ENCODE measurements at regions not wholly inside any gene's neighbourhood (a gene's known extent, or its start where the extent isn't known, plus 50 kb on each side); places are given as distances from the start of the nearest gene placed in this dataset.

DNA sequence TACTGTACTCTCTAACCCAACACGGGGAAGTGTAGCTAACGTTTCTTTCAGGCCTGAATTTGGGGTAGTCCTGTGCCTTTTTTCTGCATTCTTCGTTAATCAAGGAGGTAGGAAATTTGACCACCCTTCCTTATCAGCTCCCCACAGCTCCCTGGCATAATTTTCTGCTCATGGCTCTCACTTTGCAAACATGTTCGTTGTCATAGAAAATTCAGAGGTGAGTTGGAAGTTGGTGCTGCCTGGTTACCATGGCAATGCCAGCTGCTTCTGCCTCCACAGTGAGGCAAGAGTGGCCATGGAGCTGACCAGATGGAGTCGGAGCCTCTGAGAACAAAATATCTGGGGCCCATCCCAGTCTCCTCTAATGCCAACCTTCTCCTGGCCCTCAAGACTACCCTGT, 116.6 kb upstream of the BOD1 start:
- Histone ChIP-seq H3K27ac (no peak overlapping the region), H3K36me3 (no peaks in the 10 kb centered on the region), H3K4me3 (no peak overlapping the region), H3K27me3 (no peaks in the 10 kb centered on the region), H3K4me1 (no peaks in the 10 kb centered on the region), H3K9me3 (no peaks in the 10 kb centered on the region)
- TF ChIP-seq POLR2A (IDR thresholded peaks at IDR 0.05): no peak
- TF ChIP-seq, protein P1, sequence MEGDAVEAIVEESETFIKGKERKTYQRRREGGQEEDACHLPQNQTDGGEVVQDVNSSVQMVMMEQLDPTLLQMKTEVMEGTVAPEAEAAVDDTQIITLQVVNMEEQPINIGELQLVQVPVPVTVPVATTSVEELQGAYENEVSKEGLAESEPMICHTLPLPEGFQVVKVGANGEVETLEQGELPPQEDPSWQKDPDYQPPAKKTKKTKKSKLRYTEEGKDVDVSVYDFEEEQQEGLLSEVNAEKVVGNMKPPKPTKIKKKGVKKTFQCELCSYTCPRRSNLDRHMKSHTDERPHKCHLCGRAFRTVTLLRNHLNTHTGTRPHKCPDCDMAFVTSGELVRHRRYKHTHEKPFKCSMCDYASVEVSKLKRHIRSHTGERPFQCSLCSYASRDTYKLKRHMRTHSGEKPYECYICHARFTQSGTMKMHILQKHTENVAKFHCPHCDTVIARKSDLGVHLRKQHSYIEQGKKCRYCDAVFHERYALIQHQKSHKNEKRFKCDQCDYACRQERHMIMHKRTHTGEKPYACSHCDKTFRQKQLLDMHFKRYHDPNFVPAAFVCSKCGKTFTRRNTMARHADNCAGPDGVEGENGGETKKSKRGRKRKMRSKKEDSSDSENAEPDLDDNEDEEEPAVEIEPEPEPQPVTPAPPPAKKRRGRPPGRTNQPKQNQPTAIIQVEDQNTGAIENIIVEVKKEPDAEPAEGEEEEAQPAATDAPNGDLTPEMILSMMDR (IDR thresholded peaks at IDR 0.05): no peak
- intact Hi-C loops (cut with DNase I; ENCODE audit: low total_unique reads): no loop called here
- DNase-seq: no peak

GRCh38 chr5:173733425-173733824, 117.0 kb upstream of the BOD1 start:
- Histone ChIP-seq H3K4me3 (no peak overlapping the region), H3K9me3 (no peaks in the 10 kb centered on the region), H3K27ac (no peak overlapping the region), H3K4me1 (no peaks in the 10 kb centered on the region), H3K36me3 (no peaks in the 10 kb centered on the region), H3K27me3 (no peaks in the 10 kb centered on the region)
- DNase-seq: no peak
- TF ChIP-seq, protein P1 (IDR thresholded peaks at IDR 0.05): no peak
- no peak for TF ChIP-seq POLR2A (IDR thresholded peaks at IDR 0.05)
- intact Hi-C loops (cut with DNase I; ENCODE audit: low total_unique reads): no loop called here

DNA sequence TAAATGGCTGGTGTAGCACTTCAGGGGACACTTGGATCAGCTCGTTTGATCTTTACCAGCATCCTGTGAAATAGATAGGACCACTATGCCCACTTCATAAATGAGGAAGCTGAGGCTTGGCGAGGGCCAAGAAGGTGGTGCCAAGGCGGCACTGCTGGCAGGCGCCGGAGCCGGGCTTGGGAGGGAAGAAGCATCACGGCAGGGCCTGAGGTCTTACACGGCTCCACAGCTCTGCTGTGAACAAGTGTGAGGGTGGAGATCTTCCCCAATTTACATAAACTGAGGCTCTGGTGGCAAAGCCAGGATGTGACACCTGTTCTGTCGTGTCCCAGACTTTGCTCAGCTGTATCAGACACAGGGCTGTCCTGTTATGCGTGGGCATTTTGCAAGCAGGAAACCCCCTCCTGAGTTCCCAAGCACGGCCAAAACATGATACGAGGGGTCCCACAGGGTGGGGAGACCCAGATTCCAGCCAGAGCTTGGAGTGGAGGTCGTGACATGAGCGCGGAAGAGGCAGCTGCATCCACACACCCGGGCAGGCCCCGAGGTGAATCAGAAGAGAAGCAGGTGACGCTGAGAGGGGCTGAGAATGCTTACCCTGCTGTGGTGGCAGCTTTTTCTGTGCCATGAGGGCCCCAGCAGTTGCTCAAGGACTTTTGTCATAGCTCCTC, 117.5 kb upstream of the BOD1 start:
- intact Hi-C loops (cut with DNase I; ENCODE audit: low total_unique reads): no loop called here
- no peaks in the 10 kb centered on the region for H3K9me3 ChIP-seq
- no peaks in the 10 kb centered on the region for H3K36me3 ChIP-seq
- H3K4me1 ChIP-seq: no peaks in the 10 kb centered on the region
- DNase-seq: no peak
- no peaks in the 10 kb centered on the region for H3K27me3 ChIP-seq
- no peak overlapping the region for H3K4me3 ChIP-seq
- no peak overlapping the region for H3K27ac ChIP-seq
- TF ChIP-seq, protein P1 (IDR thresholded peaks at IDR 0.05): no peak
- TF ChIP-seq POLR2A (IDR thresholded peaks at IDR 0.05): no peak

- DNase-seq: no peak
- intact Hi-C loops (cut with DNase I; ENCODE audit: low total_unique reads): no loop called here
- no peaks in the 10 kb centered on the region for H3K9me3 ChIP-seq
- TF ChIP-seq POLR2A (IDR thresholded peaks at IDR 0.05): no peak
- H3K4me1 ChIP-seq: no peaks in the 10 kb centered on the region
- no peak overlapping the region for H3K4me3 ChIP-seq
- no peaks in the 10 kb centered on the region for H3K36me3 ChIP-seq
- no peak overlapping the region for H3K27ac ChIP-seq
- no peaks in the 10 kb centered on the region for H3K27me3 ChIP-seq
Observed at GRCh38 chr5:173734716-173735115, 118.3 kb upstream of the BOD1 start.

GRCh38 chr5:173735184-173735583, 118.7 kb upstream of the BOD1 start:
- intact Hi-C loops (cut with DNase I; ENCODE audit: low total_unique reads): no loop called here
- no peak overlapping the region for H3K27ac ChIP-seq
- H3K4me3 ChIP-seq: no peak overlapping the region
- H3K9me3 ChIP-seq: no peaks in the 10 kb centered on the region
- no peaks in the 10 kb centered on the region for H3K27me3 ChIP-seq
- no peaks in the 10 kb centered on the region for H3K36me3 ChIP-seq
- DNase-seq: no peak
- no peaks in the 10 kb centered on the region for H3K4me1 ChIP-seq
- no peak for TF ChIP-seq POLR2A (IDR thresholded peaks at IDR 0.05)
- TF ChIP-seq, protein P1 (IDR thresholded peaks at IDR 0.05): no peak

DNA sequence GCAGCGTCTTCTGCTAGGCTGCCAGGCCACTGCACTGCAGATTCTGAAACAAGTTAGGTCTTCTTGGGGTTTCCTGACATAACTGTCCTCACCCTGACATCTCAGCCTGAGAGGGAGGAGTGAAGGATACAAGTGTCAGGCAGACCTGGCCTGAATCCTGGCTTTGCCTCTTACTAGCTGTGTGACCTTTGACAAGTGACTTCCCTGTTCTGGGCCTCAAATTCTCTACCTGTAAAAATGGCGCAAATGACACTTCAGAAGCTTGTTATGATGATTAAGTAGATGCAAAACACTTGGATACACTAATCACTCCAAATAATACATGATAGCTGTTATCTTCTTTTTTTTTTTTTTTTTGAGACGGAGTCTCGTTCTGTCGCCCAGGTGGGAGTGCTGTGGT, 119.2 kb upstream of the BOD1 start:
- Histone ChIP-seq H3K4me1 (no peaks in the 10 kb centered on the region), H3K4me3 (no peak overlapping the region), H3K9me3 (no peaks in the 10 kb centered on the region), H3K36me3 (no peaks in the 10 kb centered on the region), H3K27ac (no peak overlapping the region), H3K27me3 (no peaks in the 10 kb centered on the region)
- intact Hi-C loops (cut with DNase I; ENCODE audit: low total_unique reads): no loop called here
- DNase-seq: no peak
- TF ChIP-seq POLR2A (IDR thresholded peaks at IDR 0.05): no peak
- TF ChIP-seq, protein P1 (IDR thresholded peaks at IDR 0.05): no peak
